Spinal cord (tissue), 9 donors: ENCODE measurements at regions not wholly inside any gene's neighbourhood (a gene's known extent, or its start where the extent isn't known, plus 50 kb on each side); places are given as distances from the start of the nearest gene placed in this dataset.
A peak's percentile ranks its signal among the peaks of the same experiment; 100 is the strongest.

Experiments
- DNase-seq, 6 donors: peaks; one replicate each; pipeline versions ENCODE4 v3.0.0 to v3.0.0-alpha.2; 2013 to 2015; ENCODE audit warnings: low spot score in 6 of 6, low read depth in 4 of 6
- H3K27ac ChIP-seq: one replicate; pipeline ENCODE4 v1.5.1; 2013; ENCODE audit warnings: low read depth, low read length, control low read depth
- H3K27me3 ChIP-seq: one replicate; pipeline ENCODE4 v1.6.1; 2013; ENCODE audit warnings: low read length; ENCODE audit not compliant: control insufficient read depth, insufficient read depth
- H3K36me3 ChIP-seq: one replicate; pipeline ENCODE4 v1.6.1; 2013; ENCODE audit warnings: low read length; ENCODE audit not compliant: control insufficient read depth, insufficient read depth
- H3K4me1 ChIP-seq: one replicate; pipeline ENCODE4 v1.6.1; 2013; ENCODE audit warnings: low read length; ENCODE audit not compliant: control insufficient read depth, insufficient read depth
- H3K4me3 ChIP-seq: one replicate; pipeline ENCODE4 v1.5.1; 2013; ENCODE audit warnings: low read depth, low read length, control low read depth
- H3K9me3 ChIP-seq: one replicate; pipeline ENCODE4 v1.6.1; 2013; ENCODE audit warnings: low read length; ENCODE audit not compliant: control insufficient read depth, insufficient read depth
- WGBS: methylation state at CpG from one replicate; pipeline ENCODE4 v1.1.5; 2013; ENCODE audit warnings: missing lambda C conversion rate; ENCODE audit not compliant: insufficient coverage; 5-methylcytosine and 5-hydroxymethylcytosine counted together
- donor health status: healthy.

- Histone ChIP-seq H3K27me3 (peaks cover 5% of the 10 kb centered on the region), H3K4me3 (no peak overlapping the region), H3K4me1 (peaks cover 25% of the 10 kb centered on the region), H3K9me3 (no peaks in the 10 kb centered on the region), H3K27ac (no peak overlapping the region), H3K36me3 (no peaks in the 10 kb centered on the region)
- 54% methylated on average over 3 of the region's 5 CpGs for WGBS
- no peak for DNase-seq
These were observed 62.3 kb upstream of the DAPL1 start for GRCh38 chr2:158732573-158733429.

DNA sequence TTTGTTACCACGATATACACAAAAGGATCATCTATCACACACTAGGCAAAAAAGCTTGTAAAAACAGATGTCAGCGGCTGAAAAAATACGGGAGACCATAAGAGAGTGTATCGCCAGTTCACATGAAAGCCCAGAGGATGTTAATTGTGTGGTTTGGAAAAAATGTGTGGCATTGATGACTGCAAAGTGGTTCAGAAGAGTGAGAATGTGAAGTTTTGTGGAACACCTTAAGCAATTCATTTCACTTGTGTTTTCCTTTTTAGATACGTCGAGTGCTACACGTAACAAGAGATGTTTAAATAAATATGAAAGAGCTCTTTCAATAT, 61.7 kb upstream of the DAPL1 start:
- Histone ChIP-seq H3K36me3 (no peaks in the 10 kb centered on the region), H3K4me3 (no peak overlapping the region), H3K9me3 (no peaks in the 10 kb centered on the region), H3K27me3 (peaks cover 5% of the 10 kb centered on the region), H3K27ac (no peak overlapping the region), H3K4me1 (peaks cover 22% of the 10 kb centered on the region)
- 83% methylated on average over 1 of the region's 7 CpGs for WGBS
- DNase-seq, result no peak

GRCh38 chr2:158734442-158734841, 60.7 kb upstream of the DAPL1 start:
- Histone ChIP-seq H3K9me3 (no peaks in the 10 kb centered on the region), H3K27ac (no peak overlapping the region), H3K4me3 (no peak overlapping the region), H3K27me3 (peaks cover 4% of the 10 kb centered on the region), H3K4me1 (peaks cover 16% of the 10 kb centered on the region), H3K36me3 (no peaks in the 10 kb centered on the region)
- WGBS, result 92% methylated on average over 2 of the region's 7 CpGs
- no peak for DNase-seq

DNA sequence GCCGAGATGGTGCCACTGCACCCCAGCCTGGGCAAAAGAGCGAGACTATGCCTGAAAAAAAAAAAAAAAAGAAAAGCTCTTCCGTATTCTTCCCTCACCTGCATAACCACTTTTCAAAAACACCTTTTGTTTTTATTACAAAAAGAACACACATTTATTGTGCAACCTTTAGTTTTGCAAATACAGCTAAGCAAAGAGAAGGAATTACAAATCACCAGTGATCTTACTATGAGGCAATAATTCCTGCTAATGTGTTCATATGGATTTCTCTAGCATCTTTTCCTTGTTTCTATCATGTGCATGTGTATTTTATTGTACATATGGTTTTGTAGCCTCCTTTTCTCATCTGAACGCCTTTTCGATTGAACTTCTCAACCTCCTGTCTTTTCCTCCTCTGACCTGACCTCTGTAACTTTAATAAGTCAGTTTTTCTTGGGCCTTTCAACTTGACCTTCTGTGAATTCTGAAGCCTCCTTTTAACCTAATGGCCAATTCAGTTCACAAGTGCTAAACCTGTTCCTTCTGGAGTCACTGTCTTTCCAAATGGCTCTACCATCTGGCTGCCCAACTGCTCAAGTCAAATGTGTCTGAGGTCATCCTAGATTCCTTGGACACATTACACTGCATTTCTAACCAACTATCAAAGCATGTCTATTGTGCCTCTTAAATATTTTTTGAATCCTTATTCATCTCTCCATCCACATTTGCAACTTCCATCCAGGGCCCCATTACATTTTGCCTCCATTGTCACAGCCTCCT, 59.1 kb upstream of the DAPL1 start:
- Histone ChIP-seq H3K9me3 (no peaks in the 10 kb centered on the region), H3K27ac (no peak overlapping the region), H3K27me3 (peaks cover 2% of the 10 kb centered on the region), H3K4me3 (no peak overlapping the region), H3K36me3 (no peaks in the 10 kb centered on the region), H3K4me1 (no peaks in the 10 kb centered on the region)
- no CpG with 5 or more reads among the region's 5 CpGs for WGBS
- no peak for DNase-seq

DNA sequence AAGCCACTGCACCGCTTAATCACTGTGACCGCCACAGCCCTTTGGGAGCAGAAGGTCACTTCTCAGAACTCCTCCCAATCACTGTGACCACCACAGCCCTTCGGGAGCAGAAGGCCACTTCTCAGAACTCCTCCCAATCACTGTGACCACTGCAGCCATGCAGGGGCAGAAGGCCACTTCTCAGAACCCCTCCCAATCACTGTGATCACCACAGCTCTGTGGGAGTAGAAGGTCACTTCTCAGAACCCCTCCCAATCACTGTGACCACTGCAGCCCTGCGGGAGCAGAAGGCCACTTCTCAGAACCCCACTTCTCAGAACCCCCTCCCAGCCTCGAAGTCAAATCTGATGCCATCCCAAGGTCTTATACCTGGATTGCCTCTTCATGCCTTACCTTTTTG, 56.8 kb upstream of the DAPL1 start:
- Histone ChIP-seq H3K36me3 (no peaks in the 10 kb centered on the region), H3K27ac (no peak overlapping the region), H3K27me3 (no peaks in the 10 kb centered on the region), H3K9me3 (no peaks in the 10 kb centered on the region), H3K4me3 (no peak overlapping the region), H3K4me1 (peaks cover 11% of the 10 kb centered on the region)
- no peak for DNase-seq
- WGBS, result 77% methylated on average over 4 of the region's 5 CpGs

GRCh38 chr2:158740127-158740526, 55.0 kb upstream of the DAPL1 start:
- Histone ChIP-seq H3K27ac (no peak overlapping the region), H3K4me3 (no peak overlapping the region), H3K4me1 (peaks cover 21% of the 10 kb centered on the region), H3K36me3 (no peaks in the 10 kb centered on the region), H3K9me3 (no peaks in the 10 kb centered on the region), H3K27me3 (no peaks in the 10 kb centered on the region)
- WGBS, result 76% methylated on average over 3 of the region's 5 CpGs
- no peak for DNase-seq

DNA sequence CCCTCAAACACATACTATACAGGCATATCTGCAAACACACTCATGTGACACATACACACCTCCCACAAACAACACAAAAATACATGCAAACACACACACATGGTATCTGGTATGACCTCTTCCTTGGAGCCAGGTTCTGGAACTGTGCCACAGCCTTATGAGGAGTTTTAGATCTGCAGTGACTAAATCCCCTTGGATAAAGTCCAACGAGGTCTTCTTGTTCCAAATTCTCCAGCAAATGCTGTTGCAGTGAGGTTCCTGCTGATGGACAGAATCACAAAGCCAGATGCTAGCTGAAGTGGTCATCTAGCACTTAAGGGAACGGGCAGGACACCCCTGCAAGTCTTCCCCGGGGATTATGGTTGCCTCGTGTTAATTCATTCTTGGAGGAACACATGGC, 54.5 kb upstream of the DAPL1 start:
- H3K36me3 ChIP-seq, result no peaks in the 10 kb centered on the region
- 95% methylated on average over 2 of the region's 4 CpGs for WGBS
- H3K9me3 ChIP-seq, result no peaks in the 10 kb centered on the region
- H3K27ac ChIP-seq, result no peak overlapping the region
- no peak for DNase-seq
- peaks cover 26% of the 10 kb centered on the region for H3K4me1 ChIP-seq
- no peak overlapping the region for H3K4me3 ChIP-seq
- no peaks in the 10 kb centered on the region for H3K27me3 ChIP-seq

GRCh38 chr2:158741625-158742024, 53.5 kb upstream of the DAPL1 start:
- Histone ChIP-seq H3K27me3 (no peaks in the 10 kb centered on the region), H3K4me1 (peaks cover 30% of the 10 kb centered on the region), H3K27ac (no peak overlapping the region), H3K36me3 (no peaks in the 10 kb centered on the region), H3K9me3 (no peaks in the 10 kb centered on the region), H3K4me3 (no peak overlapping the region)
- WGBS, result 97% methylated on average over 5 of the region's 8 CpGs
- DNase-seq, result no peak

DNA sequence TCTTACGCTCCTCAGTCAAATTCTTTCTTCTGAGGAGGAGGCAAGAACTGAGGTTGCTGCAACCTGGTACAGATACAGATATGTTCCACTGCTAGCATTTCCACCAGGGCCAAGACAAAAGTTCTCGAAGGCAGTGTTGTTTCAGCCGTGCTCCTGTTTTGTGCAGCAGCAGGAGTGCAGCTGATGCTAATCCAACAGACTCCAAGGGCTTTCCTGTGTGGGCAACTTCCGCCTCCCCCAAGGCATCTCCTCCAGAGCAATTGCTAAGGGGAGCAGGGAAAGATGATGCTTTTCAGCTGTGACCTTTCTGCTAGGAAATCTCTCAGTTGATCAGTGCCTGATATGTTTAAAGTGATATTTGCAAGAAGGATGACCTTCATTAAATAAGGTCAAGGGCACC, 52.6 kb upstream of the DAPL1 start:
- H3K4me1 ChIP-seq, result peaks cover 30% of the 10 kb centered on the region
- no peak for DNase-seq
- H3K36me3 ChIP-seq, result no peaks in the 10 kb centered on the region
- H3K27me3 ChIP-seq, result no peaks in the 10 kb centered on the region
- no peak overlapping the region for H3K27ac ChIP-seq
- H3K9me3 ChIP-seq, result no peaks in the 10 kb centered on the region
- H3K4me3 ChIP-seq, result no peak overlapping the region
- 70% methylated on average over 3 of the region's 4 CpGs for WGBS

DNA sequence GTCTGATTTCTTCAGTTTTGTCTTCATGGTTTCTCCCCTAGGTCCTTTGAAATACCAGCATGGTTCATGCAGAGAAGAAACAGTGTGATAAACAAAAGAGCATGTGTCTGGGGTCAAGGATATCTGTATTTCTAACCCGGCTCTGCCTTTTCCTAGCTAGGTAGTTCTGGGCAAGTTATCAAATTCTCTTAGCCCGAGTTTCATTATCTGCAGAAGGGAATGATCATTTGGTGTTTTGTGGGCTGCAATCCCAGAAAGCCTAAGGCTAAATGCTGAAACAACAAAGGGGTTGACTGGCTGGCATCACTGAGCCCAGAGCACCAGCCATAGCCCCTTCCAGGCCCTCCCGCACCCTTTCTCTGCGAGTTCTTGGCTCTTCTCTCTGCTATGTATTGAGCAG, 51.7 kb upstream of the DAPL1 start:
- Histone ChIP-seq H3K27ac (no peak overlapping the region), H3K36me3 (no peaks in the 10 kb centered on the region), H3K4me1 (peaks cover 30% of the 10 kb centered on the region), H3K4me3 (no peak overlapping the region), H3K9me3 (no peaks in the 10 kb centered on the region), H3K27me3 (no peaks in the 10 kb centered on the region)
- 14% methylated on average over 1 of the region's 4 CpGs for WGBS
- peak in 1 of 6 donors; percentile 75 for DNase-seq
